Upper lobe of right lung (tissue), 1 donor: ENCODE measurements at regions not wholly inside any gene's neighbourhood (a gene's known extent, or its start where the extent isn't known, plus 50 kb on each side); places are given as distances from the start of the nearest gene placed in this dataset.

ENCODE experiments used
- ATAC-seq: fragments of 200-7000 bp; cut with Tn5 transposase; one replicate; pipeline ENCODE4 v1.9.1; 2020; ENCODE audit warnings: mild to moderate bottlenecking, moderate library complexity
- DNase-seq: peaks from one replicate; pipeline ENCODE4 v3.0.0-alpha.2; 2020
- H3K27ac ChIP-seq: fragments of 200-600 bp; one replicate; pipeline ENCODE4 v1.8.0; 2022
- H3K27me3 ChIP-seq: fragments of 200-600 bp; one replicate; pipeline ENCODE4 v1.8.0; 2022; ENCODE audit warnings: mild to moderate bottlenecking
- H3K36me3 ChIP-seq: fragments of 200-600 bp; one replicate; pipeline ENCODE4 v1.8.0; 2022
- H3K4me1 ChIP-seq: fragments of 200-600 bp; one replicate; pipeline ENCODE4 v1.8.0; 2022
- H3K4me3 ChIP-seq: fragments of 200-600 bp; one replicate; pipeline ENCODE4 v1.8.0; 2022; ENCODE audit warnings: mild to moderate bottlenecking
- H3K9me3 ChIP-seq: fragments of 200-600 bp; one replicate; pipeline ENCODE4 v1.8.0; 2022
- intact Hi-C: fragments of 100-400 bp; cut with DNase I; formaldehyde crosslinking; loops from one replicate; pipeline ENCODE4 v1.11.0; 2022
- TF ChIP-seq, protein P1 (sequence below): fragments of 200-600 bp; IDR thresholded peaks from one replicate; pipeline ENCODE4 v1.8.0; 2022; ENCODE audit warnings: antibody characterized with exemption
- donor health status: DM: no; HTN: yes; CAD: no; lungs with severe emphysema.

DNA sequence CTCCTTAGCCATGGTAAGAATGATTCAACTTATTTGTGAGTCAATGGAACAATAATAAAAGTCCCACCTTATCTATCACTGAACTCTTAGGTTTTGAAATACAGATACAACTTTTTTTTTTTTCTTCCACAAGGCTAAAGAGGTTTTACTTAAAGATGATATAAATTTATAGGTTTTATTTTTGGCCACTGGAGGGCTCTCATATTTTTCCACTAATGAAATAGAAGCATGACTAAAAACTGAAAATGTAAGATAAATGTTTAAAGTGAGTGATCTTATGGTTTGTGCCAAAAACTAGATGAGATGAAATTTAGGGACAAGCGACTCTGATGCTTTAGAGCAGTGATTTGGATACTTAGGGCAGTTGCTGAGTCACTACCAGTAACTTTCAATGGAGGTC, 499.0 kb downstream of the NUF2 start:
- H3K4me3 ChIP-seq: no peak overlapping the region
- ATAC-seq (no peak), DNase-seq (no peak)
- TF ChIP-seq, protein P1, sequence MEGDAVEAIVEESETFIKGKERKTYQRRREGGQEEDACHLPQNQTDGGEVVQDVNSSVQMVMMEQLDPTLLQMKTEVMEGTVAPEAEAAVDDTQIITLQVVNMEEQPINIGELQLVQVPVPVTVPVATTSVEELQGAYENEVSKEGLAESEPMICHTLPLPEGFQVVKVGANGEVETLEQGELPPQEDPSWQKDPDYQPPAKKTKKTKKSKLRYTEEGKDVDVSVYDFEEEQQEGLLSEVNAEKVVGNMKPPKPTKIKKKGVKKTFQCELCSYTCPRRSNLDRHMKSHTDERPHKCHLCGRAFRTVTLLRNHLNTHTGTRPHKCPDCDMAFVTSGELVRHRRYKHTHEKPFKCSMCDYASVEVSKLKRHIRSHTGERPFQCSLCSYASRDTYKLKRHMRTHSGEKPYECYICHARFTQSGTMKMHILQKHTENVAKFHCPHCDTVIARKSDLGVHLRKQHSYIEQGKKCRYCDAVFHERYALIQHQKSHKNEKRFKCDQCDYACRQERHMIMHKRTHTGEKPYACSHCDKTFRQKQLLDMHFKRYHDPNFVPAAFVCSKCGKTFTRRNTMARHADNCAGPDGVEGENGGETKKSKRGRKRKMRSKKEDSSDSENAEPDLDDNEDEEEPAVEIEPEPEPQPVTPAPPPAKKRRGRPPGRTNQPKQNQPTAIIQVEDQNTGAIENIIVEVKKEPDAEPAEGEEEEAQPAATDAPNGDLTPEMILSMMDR: peak; percentile 20
- H3K9me3 ChIP-seq: no peaks in the 10 kb centered on the region
- no peaks in the 10 kb centered on the region for H3K4me1 ChIP-seq
- intact Hi-C loops: no loop called here
- H3K36me3 ChIP-seq: no peaks in the 10 kb centered on the region
- no peaks in the 10 kb centered on the region for H3K27me3 ChIP-seq
- H3K27ac ChIP-seq: no peak overlapping the region

DNA sequence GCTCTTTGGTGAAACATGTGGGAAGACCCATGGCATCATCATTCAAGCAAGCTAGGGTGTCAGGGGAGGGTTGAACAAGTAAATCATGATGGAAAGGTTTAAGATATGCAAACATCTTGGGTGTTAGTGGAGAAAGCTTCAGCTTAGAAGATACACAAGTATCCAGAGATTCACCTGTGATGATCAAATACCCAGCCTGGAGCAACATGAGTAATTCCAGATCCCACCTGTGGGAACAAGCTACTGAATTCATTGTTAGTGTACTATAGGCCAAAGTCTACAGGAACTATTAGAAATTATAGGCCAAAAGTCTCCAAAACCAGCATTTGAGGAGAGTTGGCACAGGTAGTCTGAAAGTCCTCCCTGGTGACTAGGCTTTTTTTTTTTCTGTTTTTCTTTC, 499.9 kb downstream of the NUF2 start:
- no peak for DNase-seq
- H3K4me1 ChIP-seq: no peaks in the 10 kb centered on the region
- no peaks in the 10 kb centered on the region for H3K9me3 ChIP-seq
- H3K4me3 ChIP-seq: no peak overlapping the region
- TF ChIP-seq, protein P1: no peak
- no peaks in the 10 kb centered on the region for H3K36me3 ChIP-seq
- no peak overlapping the region for H3K27ac ChIP-seq
- no peaks in the 10 kb centered on the region for H3K27me3 ChIP-seq
- ATAC-seq: no peak
- intact Hi-C loops: no loop called here

DNA sequence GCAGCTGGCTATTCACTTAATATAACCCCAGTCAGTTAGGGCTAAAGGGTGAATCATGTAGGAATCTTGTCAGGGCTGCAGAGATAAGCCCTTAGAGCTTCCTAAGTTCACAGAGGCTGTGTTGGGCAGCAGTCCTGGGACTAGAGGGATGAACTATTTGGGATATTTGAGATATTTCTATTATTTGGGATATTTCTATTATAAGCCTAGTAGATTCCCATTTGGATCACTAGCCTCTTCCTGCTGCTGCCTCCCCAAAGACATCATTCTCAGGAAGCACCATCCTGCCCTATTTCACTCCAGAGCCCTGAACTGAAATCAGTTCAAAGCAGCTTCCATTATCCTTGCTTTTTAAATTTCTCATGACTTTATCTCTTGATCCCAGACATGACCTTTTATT, 501.3 kb downstream of the NUF2 start:
- Histone ChIP-seq H3K27ac (no peak overlapping the region), H3K9me3 (no peaks in the 10 kb centered on the region), H3K4me1 (no peaks in the 10 kb centered on the region), H3K27me3 (no peaks in the 10 kb centered on the region), H3K4me3 (no peak overlapping the region), H3K36me3 (no peaks in the 10 kb centered on the region)
- ATAC-seq (no peak), DNase-seq (no peak)
- intact Hi-C loops: no loop called here
- TF ChIP-seq, protein P1: no peak

DNA sequence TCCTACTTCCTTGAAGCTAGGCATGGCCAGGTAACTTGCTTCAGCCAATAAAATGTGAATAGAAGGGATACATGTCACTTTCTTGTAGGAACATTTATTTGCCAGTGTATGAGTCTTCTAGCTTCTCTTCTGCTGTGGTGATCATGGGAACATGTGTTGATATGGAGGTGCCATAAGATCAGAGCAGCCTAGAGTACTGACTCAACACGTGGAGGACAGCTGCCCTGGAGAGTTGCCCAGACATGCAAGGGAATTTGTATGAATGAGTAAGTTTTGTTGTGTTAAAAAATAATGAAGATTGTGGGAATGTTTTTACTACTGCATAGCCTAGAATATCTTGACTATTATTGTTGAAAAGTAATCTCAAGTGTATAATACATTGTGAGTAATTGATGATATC, 502.3 kb downstream of the NUF2 start:
- ATAC-seq (no peak), DNase-seq (no peak)
- no peaks in the 10 kb centered on the region for H3K4me1 ChIP-seq
- H3K9me3 ChIP-seq: no peaks in the 10 kb centered on the region
- intact Hi-C loops: no loop called here
- no peaks in the 10 kb centered on the region for H3K27me3 ChIP-seq
- no peaks in the 10 kb centered on the region for H3K36me3 ChIP-seq
- no peak overlapping the region for H3K27ac ChIP-seq
- no peak overlapping the region for H3K4me3 ChIP-seq
- TF ChIP-seq, protein P1: no peak

DNA sequence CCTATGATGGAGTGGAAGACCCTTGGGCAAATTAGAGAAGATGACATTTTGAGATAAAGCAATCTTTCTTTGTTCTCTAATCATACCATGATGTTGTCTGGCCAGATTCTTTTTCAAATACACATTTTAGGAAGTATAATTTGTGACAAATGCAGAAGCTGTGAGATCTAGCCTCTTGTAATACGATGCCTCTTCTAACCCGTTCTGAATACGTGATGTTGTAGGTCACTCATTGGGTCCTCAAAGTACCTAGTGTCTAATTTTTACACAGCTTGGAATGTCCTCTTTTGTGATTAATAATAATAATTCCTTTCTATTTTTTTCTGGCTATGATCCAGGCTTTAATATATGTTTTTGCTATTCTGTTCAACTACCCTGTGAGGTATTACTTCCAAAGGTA, 502.7 kb downstream of the NUF2 start:
- Histone ChIP-seq H3K9me3 (no peaks in the 10 kb centered on the region), H3K27ac (no peak overlapping the region), H3K4me1 (no peaks in the 10 kb centered on the region), H3K27me3 (no peaks in the 10 kb centered on the region), H3K36me3 (no peaks in the 10 kb centered on the region), H3K4me3 (no peak overlapping the region)
- ATAC-seq (no peak), DNase-seq (no peak)
- intact Hi-C loops: no loop called here
- TF ChIP-seq, protein P1: no peak

DNA sequence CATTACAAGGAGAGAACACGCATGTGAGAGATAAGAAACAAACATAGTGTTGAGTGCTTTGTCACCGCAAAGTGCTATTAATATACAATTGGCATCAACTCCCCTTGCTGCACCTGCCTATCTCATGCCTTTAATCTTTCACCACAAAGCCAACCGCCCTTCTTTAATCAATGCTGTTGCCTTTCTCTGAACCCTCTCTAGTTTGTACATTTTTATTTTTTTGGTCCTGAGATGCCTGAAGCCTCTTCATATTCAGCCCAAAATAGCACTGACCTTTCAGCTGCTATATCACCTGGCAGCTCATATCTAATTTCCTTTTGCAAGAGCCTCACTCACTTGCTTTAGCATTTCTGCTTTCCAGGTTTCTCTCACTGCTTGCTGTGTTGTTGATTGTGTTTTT, 504.7 kb downstream of the NUF2 start:
- H3K9me3 ChIP-seq: no peaks in the 10 kb centered on the region
- ATAC-seq: no peak
- intact Hi-C loops: no loop called here
- H3K27me3 ChIP-seq: no peaks in the 10 kb centered on the region
- no peak overlapping the region for H3K4me3 ChIP-seq
- no peaks in the 10 kb centered on the region for H3K4me1 ChIP-seq
- H3K27ac ChIP-seq: no peak overlapping the region
- DNase-seq: no peak
- TF ChIP-seq, protein P1: no peak
- no peaks in the 10 kb centered on the region for H3K36me3 ChIP-seq
